ENCODE measurements at regions not wholly inside any gene's neighbourhood (a gene's known extent, or its start where the extent isn't known, plus 50 kb on each side); places are given as distances from the start of the nearest gene placed in this dataset.

GRCh38 chr14:104460791-104461651 is 118.5 kb upstream of the C14orf180 start:
- TF ChIP-seq CTCF (IDR thresholded peaks at IDR 0.05): no peak
- TF ChIP-seq POLR2A (IDR thresholded peaks at IDR 0.05): no peak
- no peak for TF ChIP-seq POLR2AphosphoS5 (IDR thresholded peaks at IDR 0.05)
- TF ChIP-seq EP300 (IDR thresholded peaks at IDR 0.05): no peak
